Urothelium cell line (cell line): ENCODE measurements at regions not wholly inside any gene's neighbourhood (a gene's known extent, or its start where the extent isn't known, plus 50 kb on each side); places are given as distances from the start of the nearest gene placed in this dataset.

Experiments used
- DNase-seq: peaks from one replicate; pipeline ENCODE4 v3.0.0; 2011; ENCODE audit warnings: low spot score, mixed read lengths
- FAIRE-seq: peaks from 2 replicates; lab custom pipeline; 2011; peaks lifted over from hg19 to GRCh38; lab: Jason Lieb, UNC

GRCh38 chr22:22410677-22411076 is 97.9 kb downstream of the ZNF280B start:
- FAIRE-seq: no peak
- DNase-seq: no peak

- DNase-seq: no peak
- peak; percentile 65 for FAIRE-seq
These were observed 94.3 kb downstream of the ZNF280B start for GRCh38 chr22:22414266-22414665.

- DNase-seq (no peak), FAIRE-seq (peak; percentile 61)
These were observed 90.9 kb downstream of the ZNF280B start for GRCh38 chr22:22417495-22418162.

GRCh38 chr22:22418163-22418549 is 90.4 kb downstream of the ZNF280B start:
- DNase-seq (no peak), FAIRE-seq (no peak)

GRCh38 chr22:22418957-22419356 is 89.6 kb downstream of the ZNF280B start:
- DNase-seq (no peak), FAIRE-seq (no peak)

DNA sequence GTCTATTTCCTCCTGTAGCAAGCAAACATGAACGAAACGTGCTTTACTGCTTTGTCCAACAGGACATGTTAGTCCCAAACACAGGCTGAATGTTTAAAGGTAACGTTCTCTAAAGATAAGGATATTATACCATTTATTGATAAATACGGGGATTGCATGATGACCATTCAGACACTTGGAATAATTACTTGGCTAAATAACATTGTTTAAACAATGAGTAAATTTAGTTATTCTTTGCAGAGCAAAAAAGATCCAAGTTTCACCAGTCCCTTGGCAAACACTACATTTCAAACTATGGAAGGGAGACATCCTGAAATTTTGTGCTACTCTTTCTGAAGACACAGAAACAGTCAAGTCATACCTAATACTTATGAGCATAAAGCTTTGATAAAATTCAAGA is 88.0 kb downstream of the ZNF280B start:
- DNase-seq: no peak
- no peak for FAIRE-seq

DNA sequence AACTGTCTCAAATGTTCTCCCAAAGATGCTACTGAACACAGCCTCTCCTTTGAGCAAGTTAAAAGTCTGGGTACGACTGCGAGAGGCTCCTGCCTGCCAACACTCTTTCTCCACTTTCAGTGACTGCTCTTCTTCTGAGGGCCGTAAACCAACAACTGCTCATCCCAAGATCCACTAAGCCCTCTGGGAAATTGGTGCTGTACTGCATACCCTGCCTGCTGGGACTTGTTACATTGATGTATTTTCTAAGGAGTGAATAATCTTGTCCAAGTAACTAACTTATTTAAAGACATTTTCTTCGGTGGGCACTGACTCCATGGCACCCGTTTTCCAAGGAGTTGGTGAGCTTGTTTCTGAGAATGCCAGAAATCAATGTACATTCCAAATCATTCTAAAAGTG is 87.2 kb downstream of the ZNF280B start:
- no peak for FAIRE-seq

GRCh38 chr22:22422629-22423112 is 85.9 kb downstream of the ZNF280B start:
- FAIRE-seq (no peak), DNase-seq (peak; percentile 74)

More for the DNA sequence above, 87.2 kb downstream of the ZNF280B start:
- no peak for DNase-seq

DNA sequence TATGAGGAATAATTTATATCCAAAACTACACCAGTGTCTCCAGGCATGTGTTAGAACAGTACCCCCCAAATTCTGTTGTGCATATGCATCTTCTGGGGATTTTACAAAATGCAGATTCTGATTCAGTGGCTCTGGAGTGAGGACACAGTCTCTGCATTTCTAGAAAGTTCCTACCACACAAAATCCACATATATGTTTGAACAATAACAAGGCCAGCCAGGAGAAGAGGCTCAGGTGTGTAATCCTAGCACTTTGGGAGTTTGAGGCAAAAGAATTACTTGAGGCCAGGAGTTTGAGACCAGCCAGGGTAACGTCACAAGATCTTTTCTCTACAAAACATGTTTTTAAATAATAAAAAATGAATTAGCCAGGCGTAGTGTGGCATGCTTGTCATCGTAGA is 84.9 kb downstream of the ZNF280B start:
- FAIRE-seq (no peak), DNase-seq (no peak)

- FAIRE-seq: no peak
- no peak for DNase-seq
These were observed 84.2 kb downstream of the ZNF280B start for GRCh38 chr22:22424210-22424800.

DNA sequence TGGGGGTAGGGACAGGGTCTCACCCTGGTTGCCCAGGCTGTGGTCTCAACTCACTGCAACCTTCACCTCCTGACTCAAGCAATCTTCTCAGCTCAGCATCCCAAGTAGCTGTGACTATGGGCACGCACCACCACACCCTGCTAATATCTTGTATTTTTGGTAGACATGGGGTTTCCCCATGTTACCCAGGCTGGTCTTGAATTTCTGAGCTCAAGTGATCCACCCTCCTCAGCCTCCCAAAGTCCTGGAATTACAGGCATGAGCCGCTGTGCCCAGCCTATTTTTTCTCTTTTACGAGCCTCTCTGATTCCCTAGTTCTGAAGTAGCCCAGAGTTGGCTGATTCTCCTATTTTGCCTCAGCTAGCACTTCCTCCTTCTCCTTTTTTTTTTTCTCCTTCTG is 83.6 kb downstream of the ZNF280B start:
- DNase-seq: no peak
- FAIRE-seq: no peak

DNA sequence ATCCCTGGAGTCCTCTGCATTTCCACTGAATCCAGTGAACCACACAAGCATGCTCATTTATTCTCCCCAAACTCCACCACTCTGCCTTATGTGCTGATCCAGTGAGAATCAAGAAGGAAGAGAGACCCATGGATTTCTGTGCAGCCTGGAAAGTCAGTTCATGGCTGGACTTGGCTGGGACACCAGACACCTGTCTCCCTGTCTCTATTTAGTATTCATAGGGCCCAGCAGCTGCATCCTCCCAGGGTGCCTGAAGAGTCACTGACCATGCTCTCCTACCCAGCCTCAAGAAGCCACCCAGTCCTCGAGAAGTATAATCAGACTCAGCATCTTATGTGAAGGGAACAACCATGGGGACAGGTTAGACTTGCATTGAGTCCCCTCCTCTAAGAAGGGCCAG is 83.2 kb downstream of the ZNF280B start:
- DNase-seq (no peak), FAIRE-seq (no peak)

DNA sequence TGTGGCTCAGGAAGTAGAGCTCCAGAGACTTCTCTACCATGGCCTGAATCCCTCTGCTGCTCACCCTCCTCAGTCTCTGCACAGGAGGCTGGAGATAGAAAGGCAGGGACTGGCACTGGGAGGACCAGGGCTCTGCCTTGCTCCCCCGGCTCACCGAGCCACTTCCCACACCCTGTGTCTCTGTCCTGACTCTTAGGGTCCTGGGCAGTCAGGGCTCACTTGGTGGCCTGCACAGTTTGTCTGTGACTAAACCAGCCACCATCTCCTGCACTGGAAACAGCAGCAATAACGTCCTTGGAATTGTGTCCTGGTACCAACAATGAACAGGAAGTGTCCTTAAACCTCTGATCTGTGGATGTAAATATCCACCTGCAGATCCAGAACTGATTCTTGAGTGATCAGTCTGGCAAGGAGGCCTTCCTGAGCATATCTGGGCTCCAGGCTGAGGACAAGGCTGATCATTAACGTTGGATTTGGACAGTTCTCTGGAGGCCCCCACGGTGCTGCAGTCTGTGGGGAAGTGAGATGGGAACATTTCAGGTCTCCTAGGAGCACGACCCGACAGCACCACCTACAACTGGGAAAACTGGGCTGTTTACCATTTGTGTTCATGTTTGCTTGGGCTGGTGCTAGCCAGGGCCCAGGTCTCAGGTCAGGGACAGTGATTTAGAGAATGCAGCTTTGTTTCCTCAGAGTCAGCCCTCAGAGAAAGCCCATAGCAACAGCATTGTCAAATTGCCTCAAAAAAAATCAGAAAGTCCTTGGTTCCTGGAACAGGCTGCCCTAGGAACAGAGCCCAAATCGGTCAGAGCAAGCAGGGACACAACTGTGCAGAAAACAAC is 82.5 kb downstream of the ZNF280B start:
- DNase-seq (no peak), FAIRE-seq (peak; percentile 74)

- FAIRE-seq: no peak
- DNase-seq: no peak
These were observed 80.9 kb downstream of the ZNF280B start for GRCh38 chr22:22427542-22428065.

DNA sequence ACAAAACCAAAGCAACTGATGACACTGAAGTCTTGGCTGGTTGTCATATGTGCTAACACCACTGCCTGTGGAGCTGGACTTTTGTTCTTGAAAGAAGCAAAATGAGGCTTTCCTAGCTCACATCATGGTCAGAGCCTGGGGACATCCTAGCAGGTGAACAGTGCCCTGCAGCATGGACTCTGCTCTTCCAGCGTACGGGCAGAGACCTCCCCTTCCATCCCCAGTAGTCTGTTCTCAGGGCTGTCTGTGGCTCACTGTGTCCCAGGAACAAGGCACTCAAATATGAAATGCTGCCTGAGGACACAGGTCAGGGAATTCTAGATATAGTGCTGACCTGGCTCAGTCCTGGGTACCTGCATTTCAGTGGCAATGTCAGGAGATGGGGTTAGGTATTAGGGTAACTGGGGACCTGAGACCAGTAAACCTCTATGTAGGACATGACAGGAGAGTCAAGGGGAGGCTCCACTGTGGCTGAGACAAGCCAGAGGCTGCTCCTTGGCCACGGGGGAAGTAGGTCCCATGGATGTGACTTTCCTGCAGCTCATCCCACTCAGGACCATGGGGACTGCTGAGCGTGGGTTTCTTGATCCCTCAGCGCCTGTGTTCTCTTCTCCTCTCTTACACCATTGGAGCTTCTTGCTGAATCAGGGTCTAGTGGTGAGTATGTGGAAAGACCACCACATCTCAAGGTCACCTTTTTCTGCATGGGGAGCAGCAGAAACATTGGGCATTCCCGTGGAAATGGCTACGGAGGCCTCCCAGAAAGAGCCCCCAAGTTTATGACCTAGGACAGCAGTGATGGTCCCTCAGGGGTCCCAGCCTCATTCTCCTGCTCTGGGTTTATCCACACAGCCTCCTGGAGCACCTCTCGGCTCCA is 80.1 kb downstream of the ZNF280B start:
- DNase-seq: no peak
- peak; percentile 81 for FAIRE-seq

DNA sequence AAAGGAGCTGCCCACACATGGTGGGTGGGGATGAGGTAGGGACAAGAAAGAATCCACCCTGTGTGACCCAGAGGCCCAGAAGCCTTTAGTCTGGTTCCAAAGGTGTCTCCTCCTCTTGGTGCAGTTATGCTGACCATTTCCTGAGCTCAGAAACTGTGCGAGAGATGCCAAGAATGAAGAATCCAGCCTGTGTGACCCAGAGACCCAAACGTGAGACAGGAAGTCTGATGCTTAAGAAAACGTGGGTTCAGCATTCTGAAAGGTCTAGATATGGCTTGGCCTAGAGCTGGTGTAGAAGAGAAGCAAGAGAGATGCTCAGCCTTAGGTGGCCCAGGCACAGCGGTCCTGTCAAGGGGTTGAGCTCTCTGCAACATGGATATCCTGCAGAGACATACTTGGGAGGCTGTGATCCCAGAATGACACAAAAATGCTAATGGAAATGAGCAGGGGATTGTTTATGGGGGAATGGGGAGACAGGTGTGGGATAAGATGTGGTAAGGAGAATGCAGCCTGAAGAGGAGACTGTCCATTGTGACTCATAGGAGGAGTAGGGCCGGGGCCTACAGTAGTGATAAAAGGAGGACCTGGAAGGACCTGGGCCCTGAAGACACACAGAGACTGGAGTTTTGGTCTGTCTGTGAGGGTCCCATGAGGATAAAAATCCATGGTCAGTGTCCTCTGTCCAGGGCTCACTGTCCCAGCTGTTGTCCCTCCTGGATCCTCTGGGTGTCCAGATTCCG is 79.0 kb downstream of the ZNF280B start:
- DNase-seq (no peak), FAIRE-seq (no peak)

DNA sequence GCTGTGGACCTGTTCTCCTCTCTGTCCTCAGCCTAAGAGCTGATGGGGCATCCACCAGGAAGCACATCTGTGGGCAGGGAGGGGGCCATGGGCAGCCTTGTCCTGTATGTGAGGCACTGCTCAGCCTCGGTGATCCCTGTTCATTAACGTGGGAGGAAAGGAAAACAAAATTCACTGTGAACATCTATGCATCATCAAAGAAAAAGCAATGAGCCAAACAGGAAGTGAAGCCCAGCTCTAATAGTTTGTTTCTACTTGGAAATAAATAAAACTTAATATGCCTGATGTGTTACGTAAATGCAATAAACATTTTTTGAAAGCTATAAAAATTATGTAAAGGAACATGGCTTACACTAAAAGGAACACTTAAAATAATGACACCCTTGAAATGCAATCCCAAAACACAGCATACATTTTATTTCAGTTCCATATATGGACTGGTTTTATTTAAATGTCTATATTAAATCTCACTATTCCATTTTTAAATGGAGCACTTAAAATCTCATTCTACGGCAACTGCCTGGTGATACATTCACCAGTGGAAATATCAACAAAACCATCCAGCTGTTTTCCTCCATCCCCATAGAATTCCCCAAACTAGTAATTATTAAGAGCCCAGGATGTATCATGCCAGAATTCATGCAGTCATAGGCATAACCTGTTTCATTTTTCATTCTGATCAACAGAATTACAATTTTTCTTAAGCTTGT is 78.3 kb downstream of the ZNF280B start:
- no peak for DNase-seq
- FAIRE-seq: peak; percentile 79

DNA sequence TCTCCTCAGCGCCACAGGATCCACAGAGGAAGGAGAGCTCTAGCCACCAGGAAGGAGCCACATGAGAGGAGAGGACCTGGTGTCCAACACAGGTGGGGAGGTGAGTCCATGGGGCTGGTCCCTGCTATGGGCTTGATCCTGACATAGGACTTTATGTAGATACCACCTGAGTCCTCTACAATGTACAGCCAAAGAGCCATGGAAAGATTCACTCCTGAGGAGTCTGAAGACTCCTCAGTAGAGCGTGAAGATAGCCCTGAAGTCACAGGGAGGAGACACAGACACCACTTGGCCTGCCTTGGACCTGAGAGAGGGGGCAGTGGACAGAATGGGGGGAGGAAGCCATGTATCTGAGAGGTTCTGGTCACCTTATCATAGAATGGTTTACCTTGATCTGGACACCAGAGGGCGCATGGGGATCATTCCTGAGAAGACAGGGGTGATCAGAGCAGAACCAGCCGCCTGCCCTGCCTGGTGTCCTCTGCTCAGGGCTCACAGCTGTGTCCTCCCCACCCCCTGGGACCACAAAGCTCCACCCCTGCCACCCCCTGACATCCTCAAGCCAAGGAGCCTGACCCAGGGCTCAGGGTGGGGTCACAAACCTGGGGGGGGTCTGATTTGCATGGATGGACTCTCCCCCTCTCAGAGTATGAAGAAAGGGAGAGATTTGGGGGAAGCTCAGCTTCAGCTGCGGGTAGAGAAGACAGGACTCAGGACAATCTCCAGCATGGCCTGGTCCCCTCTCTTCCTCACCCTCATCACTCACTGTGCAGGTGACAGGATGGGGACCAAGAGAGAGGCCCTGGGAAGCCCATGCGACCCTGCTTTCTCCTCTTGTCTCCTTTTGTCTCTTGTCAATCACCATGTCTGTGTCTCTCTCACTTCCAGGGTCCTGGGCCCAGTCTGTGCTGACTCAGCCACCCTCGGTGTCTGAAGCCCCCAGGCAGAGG is 77.0 kb downstream of the ZNF280B start:
- peak; percentile 98 for FAIRE-seq

More for the DNA sequence above, 77.0 kb downstream of the ZNF280B start:
- DNase-seq: peak; percentile 86
